Psoas muscle (tissue), 7 donors: ENCODE measurements at regions not wholly inside any gene's neighbourhood (a gene's known extent, or its start where the extent isn't known, plus 50 kb on each side); places are given as distances from the start of the nearest gene placed in this dataset.

ENCODE experiments used
- ATAC-seq, 4 donors: fragments of 200-7000 bp; cut with Tn5 transposase; one replicate each; pipeline ENCODE4 v1.9.1; 2020; ENCODE audit warnings: moderate library complexity in 3 of 4, mild to moderate bottlenecking in 2 of 4
- DNase-seq, 2 donors: peaks; one replicate each; pipeline ENCODE4 v3.0.0-alpha.2; 2020
- H3K27ac ChIP-seq: fragments of 200-600 bp; one replicate; pipeline ENCODE4 v1.8.0; 2022
- H3K27me3 ChIP-seq, 3 donors: fragments of 200-600 bp in 1 of 3; one replicate each; pipeline versions ENCODE4 v1.6.1 to v1.8.0; 2013 to 2022; ENCODE audit warnings: low read length in 2 of 3, mild to moderate bottlenecking in 2 of 3, moderate library complexity in 1 of 3; ENCODE audit not compliant: insufficient read depth in 3 of 3
- H3K36me3 ChIP-seq, 2 donors: fragments of 200-600 bp in 1 of 2; one replicate each; pipeline versions ENCODE4 v1.6.1 to v1.8.0; 2013 to 2022; ENCODE audit warnings: low read depth in 1 of 2, mild to moderate bottlenecking in 1 of 2, moderate library complexity in 1 of 2; ENCODE audit not compliant: insufficient read depth in 1 of 2
- H3K4me1 ChIP-seq: fragments of 200-600 bp; one replicate; pipeline ENCODE4 v1.8.0; 2022
- H3K4me3 ChIP-seq: fragments of 200-600 bp; one replicate; pipeline ENCODE4 v1.8.0; 2022; ENCODE audit warnings: mild to moderate bottlenecking
- H3K9me3 ChIP-seq: fragments of 200-600 bp; one replicate; pipeline ENCODE4 v1.8.0; 2022
- CTCF ChIP-seq: fragments of 200-600 bp; IDR thresholded peaks from one replicate; pipeline ENCODE4 v1.8.0; 2022; ENCODE audit warnings: antibody characterized with exemption
- WGBS, 3 donors: extraction: QIAGEN DNeasy Blood & Tissue Kit; methylation state at CpG; one replicate each; pipeline versions ENCODE4 v1.1.6 to v1.1.7; 2013; 5-methylcytosine and 5-hydroxymethylcytosine counted together
- intact Hi-C, 2 donors: fragments of 100-400 bp; cut with DNase I; formaldehyde crosslinking; loops; one replicate each; pipeline versions ENCODE4 v1.11.0 to v1.14.2; 2022
- donor health status: healthy with polysubstance abuse.
- donor health status: DM: no; HTN: no; CAD: no; lungs with moderate emphysema.
- donor health status: Bipolar disorder and iron deficiency.
- donor health status: healthy.
- donor health status: DM: yes; HTN: yes; CAD: no.
- donor health status: DM: no; HTN: no; CAD: no.
- donor health status: DM: yes; HTN: yes; CAD: no.

- H3K9me3 ChIP-seq: no peaks in the 10 kb centered on the region
- peak in 1 of 2 donors; percentile 18 for DNase-seq
- H3K4me3 ChIP-seq: no peak overlapping the region
- intact Hi-C loops: no loop called here
- no peaks in the 10 kb centered on the region for H3K36me3 ChIP-seq
- peak in 2 of 4 donors; percentile 66 to 70 for ATAC-seq
- H3K27ac ChIP-seq: no peak overlapping the region
- H3K4me1 ChIP-seq: no peaks in the 10 kb centered on the region
- WGBS, 3 donors: 19 to 26% (median 21%) methylated on average over 13 of the region's 13 CpGs
- no peaks in the 10 kb centered on the region for H3K27me3 ChIP-seq
- TF ChIP-seq CTCF: peak; percentile 42
Measured at GRCh38 chr3:5304789-5305683, 117.5 kb downstream of the EDEM1 start.

- no peaks in the 10 kb centered on the region for H3K36me3 ChIP-seq
- ATAC-seq (peak in 1 of 4 donors; percentile 12), DNase-seq (no peak)
- H3K27ac ChIP-seq: no peak overlapping the region
- WGBS, 3 donors: 73 to 79% (median 77%) methylated on average over 3 of the region's 3 CpGs
- intact Hi-C loops: no loop called here
- no peaks in the 10 kb centered on the region for H3K27me3 ChIP-seq
- no peaks in the 10 kb centered on the region for H3K4me1 ChIP-seq
- TF ChIP-seq CTCF: no peak
- no peaks in the 10 kb centered on the region for H3K9me3 ChIP-seq
- H3K4me3 ChIP-seq: no peak overlapping the region
Measured at GRCh38 chr3:5305684-5305989, 118.1 kb downstream of the EDEM1 start.

DNA sequence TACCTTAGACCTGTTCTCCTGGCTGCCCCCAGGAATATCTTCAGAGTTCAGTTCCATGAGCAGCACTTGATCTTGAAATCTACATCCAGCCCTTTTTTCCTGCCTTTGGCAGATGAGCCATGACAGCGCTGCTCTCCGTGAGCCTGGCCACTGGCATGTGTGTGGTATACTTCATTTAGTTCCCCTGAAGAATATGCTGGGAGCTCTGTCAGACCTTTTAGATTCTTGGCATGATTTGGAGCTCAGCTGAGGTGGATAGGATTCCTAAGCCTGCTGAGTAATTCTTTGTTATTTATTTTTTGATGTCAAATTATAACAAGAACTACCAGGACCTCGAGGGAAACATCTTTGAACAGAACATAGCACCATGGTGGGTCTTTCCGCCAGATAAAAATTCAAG, 121.7 kb downstream of the EDEM1 start:
- intact Hi-C loops: no loop called here
- TF ChIP-seq CTCF: no peak

DNA sequence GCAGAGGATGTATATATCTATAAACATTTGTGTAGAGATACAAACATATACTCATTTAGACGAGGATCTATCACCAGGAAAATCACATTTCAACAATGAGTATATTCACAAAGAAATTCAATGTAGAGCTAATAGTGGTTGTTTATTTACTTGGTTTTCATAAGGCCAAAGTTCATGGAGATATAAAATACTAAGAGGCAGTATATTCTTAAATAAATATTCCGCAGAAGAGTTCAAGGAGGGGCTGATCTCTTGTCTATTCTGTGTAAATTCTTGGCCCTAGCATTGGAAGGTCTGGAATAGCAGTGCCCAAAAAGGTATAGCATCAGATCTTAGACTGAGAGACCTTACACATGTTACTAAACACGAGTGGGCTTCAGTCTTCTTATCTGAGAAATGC, 122.1 kb downstream of the EDEM1 start:
- no peak for TF ChIP-seq CTCF
- intact Hi-C loops: no loop called here
- H3K4me3 ChIP-seq: no peak overlapping the region
- no peak for DNase-seq
- H3K9me3 ChIP-seq: no peaks in the 10 kb centered on the region
- no peaks in the 10 kb centered on the region for H3K36me3 ChIP-seq
- 72 to 77% (median 75%) methylated on average over 3 of the region's 3 CpGs for WGBS, 3 donors
- H3K27ac ChIP-seq: no peak overlapping the region
- H3K4me1 ChIP-seq: no peaks in the 10 kb centered on the region
- H3K27me3 ChIP-seq: no peaks in the 10 kb centered on the region
- no peak for ATAC-seq

More for the DNA sequence above, 121.7 kb downstream of the EDEM1 start:
- DNase-seq (no peak), ATAC-seq (no peak)
- Histone ChIP-seq H3K4me1 (no peaks in the 10 kb centered on the region), H3K4me3 (no peak overlapping the region), H3K36me3 (no peaks in the 10 kb centered on the region), H3K27me3 (no peaks in the 10 kb centered on the region), H3K27ac (no peak overlapping the region), H3K9me3 (no peaks in the 10 kb centered on the region)
- WGBS, 3 donors: 60 to 72% (median 63%) methylated on average over 4 of the region's 4 CpGs

DNA sequence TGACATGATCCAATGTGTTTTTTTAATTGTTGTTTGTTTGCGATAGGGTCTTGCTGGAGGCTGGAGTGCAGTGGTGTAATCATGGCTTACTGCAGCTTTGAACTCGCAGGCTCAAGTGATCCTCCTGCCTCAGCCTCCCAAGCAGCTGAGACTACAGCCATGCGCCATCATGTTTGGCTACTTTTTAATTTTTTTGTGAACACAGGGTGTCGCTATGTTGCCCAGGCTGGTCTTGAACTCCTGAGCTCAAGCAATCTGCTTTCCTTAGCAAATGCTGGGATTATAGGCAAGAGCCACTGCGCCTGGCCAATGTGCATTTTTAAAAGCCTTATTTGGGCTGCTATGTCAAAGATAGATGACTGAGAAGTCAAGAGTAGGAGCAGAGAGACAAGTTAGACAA, 123.0 kb downstream of the EDEM1 start:
- H3K27ac ChIP-seq: no peak overlapping the region
- ATAC-seq (no peak), DNase-seq (no peak)
- no peaks in the 10 kb centered on the region for H3K27me3 ChIP-seq
- intact Hi-C loops: no loop called here
- no peak for TF ChIP-seq CTCF
- H3K4me1 ChIP-seq: no peaks in the 10 kb centered on the region
- 93 to 94% (median 94%) methylated on average over 5 of the region's 5 CpGs for WGBS, 3 donors
- no peaks in the 10 kb centered on the region for H3K36me3 ChIP-seq
- H3K4me3 ChIP-seq: no peak overlapping the region
- no peaks in the 10 kb centered on the region for H3K9me3 ChIP-seq
